Type B pancreatic cell (in vitro differentiated cells): ENCODE measurements at regions not wholly inside any gene's neighbourhood (a gene's known extent, or its start where the extent isn't known, plus 50 kb on each side); places are given as distances from the start of the nearest gene placed in this dataset.

ENCODE experiments used
- DNase-seq: peaks from one replicate; pipeline ENCODE4 v3.0.0; 2021; ENCODE audit warnings: mixed read lengths; ENCODE audit not compliant: unreplicated experiment; ENCODE audit errors: extremely low spot score
- H3K27ac Mint-ChIP-seq: 2 replicates; pipeline ENCODE4 v1.8.0; 2021; ENCODE audit warnings: mild to moderate bottlenecking, mixed read lengths
- H3K27me3 Mint-ChIP-seq: 2 replicates; pipeline ENCODE4 v1.8.0; 2021; ENCODE audit warnings: mixed read lengths
- H3K36me3 Mint-ChIP-seq: 2 replicates; pipeline ENCODE4 v1.8.0; 2021; ENCODE audit warnings: mixed read lengths
- H3K4me1 Mint-ChIP-seq: one replicate; pipeline ENCODE4 v1.8.0; 2021; ENCODE audit warnings: mixed read lengths; ENCODE audit not compliant: unreplicated experiment
- H3K4me3 Mint-ChIP-seq: 2 replicates; pipeline ENCODE4 v1.8.0; 2021; ENCODE audit warnings: mild to moderate bottlenecking, mixed read lengths
- H3K9me3 Mint-ChIP-seq: 2 replicates; pipeline ENCODE4 v1.8.0; 2021; ENCODE audit warnings: mixed read lengths
- TF ChIP-seq, protein P1 (sequence below): fragments of 200-600 bp; sonication (generic); conservative IDR thresholded peaks from 2 replicates; pipeline ENCODE4 v1.5.0; 2021; ENCODE audit warnings: antibody characterized with exemption, mild to moderate bottlenecking

GRCh38 chr7:16084370-16084769 is 337.0 kb downstream of the CRPPA start:
- peak overlapping the region; percentile 77 for H3K27ac Mint-ChIP-seq
- no peaks in the 10 kb centered on the region for H3K9me3 Mint-ChIP-seq
- H3K36me3 Mint-ChIP-seq, result no peaks in the 10 kb centered on the region
- no peaks in the 10 kb centered on the region for H3K4me1 Mint-ChIP-seq
- DNase-seq, result no peak
- H3K4me3 Mint-ChIP-seq, result no peak overlapping the region
- TF ChIP-seq, protein P1, sequence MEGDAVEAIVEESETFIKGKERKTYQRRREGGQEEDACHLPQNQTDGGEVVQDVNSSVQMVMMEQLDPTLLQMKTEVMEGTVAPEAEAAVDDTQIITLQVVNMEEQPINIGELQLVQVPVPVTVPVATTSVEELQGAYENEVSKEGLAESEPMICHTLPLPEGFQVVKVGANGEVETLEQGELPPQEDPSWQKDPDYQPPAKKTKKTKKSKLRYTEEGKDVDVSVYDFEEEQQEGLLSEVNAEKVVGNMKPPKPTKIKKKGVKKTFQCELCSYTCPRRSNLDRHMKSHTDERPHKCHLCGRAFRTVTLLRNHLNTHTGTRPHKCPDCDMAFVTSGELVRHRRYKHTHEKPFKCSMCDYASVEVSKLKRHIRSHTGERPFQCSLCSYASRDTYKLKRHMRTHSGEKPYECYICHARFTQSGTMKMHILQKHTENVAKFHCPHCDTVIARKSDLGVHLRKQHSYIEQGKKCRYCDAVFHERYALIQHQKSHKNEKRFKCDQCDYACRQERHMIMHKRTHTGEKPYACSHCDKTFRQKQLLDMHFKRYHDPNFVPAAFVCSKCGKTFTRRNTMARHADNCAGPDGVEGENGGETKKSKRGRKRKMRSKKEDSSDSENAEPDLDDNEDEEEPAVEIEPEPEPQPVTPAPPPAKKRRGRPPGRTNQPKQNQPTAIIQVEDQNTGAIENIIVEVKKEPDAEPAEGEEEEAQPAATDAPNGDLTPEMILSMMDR, result no peak
- no peaks in the 10 kb centered on the region for H3K27me3 Mint-ChIP-seq

DNA sequence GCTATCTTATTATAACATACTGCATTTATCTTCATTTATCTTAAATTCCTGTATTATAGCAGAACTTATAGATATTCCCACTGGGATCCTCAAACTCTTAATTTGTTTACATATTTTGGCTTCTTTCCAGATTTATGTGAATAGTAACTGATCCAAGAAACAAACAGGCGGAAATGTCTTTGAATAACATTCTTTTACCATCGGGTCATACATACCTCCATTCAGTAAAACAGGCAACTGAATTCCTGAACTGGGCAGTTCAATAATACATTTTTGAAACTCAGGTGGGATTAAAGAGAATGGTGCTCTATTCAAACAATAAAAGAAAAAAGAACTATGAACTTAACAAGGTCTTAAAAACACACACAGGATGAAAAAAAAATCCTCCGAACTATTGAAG is 337.4 kb downstream of the CRPPA start:
- H3K36me3 Mint-ChIP-seq, result no peaks in the 10 kb centered on the region
- no peaks in the 10 kb centered on the region for H3K27me3 Mint-ChIP-seq
- H3K9me3 Mint-ChIP-seq, result no peaks in the 10 kb centered on the region
- H3K4me1 Mint-ChIP-seq, result no peaks in the 10 kb centered on the region
- H3K4me3 Mint-ChIP-seq, result no peak overlapping the region
- TF ChIP-seq, protein P1, result no peak
- H3K27ac Mint-ChIP-seq, result peak overlapping the region; percentile 77
- DNase-seq, result no peak

DNA sequence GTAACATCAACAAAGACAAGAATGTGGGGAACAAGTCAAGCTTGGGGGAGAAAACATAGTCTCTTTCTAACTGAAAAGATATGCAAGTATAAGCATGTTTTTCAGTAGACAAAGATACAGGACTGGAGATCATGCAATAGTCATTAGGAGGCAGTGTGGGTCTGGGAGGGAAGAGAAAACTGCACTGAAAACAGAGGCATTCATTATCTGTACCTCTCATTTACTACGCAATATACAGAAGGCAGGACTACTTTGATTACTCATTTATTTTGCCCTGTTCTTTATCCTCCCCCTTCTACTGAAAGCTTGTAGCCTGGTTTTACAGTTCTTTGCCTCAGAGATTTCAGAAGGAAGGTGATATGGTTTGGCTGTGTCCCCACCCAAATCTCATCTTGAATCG is 341.2 kb downstream of the CRPPA start:
- no peaks in the 10 kb centered on the region for H3K9me3 Mint-ChIP-seq
- H3K27me3 Mint-ChIP-seq, result no peaks in the 10 kb centered on the region
- no peak for DNase-seq
- no peaks in the 10 kb centered on the region for H3K4me1 Mint-ChIP-seq
- H3K4me3 Mint-ChIP-seq, result no peak overlapping the region
- no peaks in the 10 kb centered on the region for H3K36me3 Mint-ChIP-seq
- TF ChIP-seq, protein P1, result no peak
- no peak overlapping the region for H3K27ac Mint-ChIP-seq

GRCh38 chr7:16079723-16080122 is 341.6 kb downstream of the CRPPA start:
- H3K27ac Mint-ChIP-seq, result no peak overlapping the region
- no peaks in the 10 kb centered on the region for H3K9me3 Mint-ChIP-seq
- H3K36me3 Mint-ChIP-seq, result no peaks in the 10 kb centered on the region
- H3K4me3 Mint-ChIP-seq, result no peak overlapping the region
- no peak for DNase-seq
- TF ChIP-seq, protein P1, result no peak
- no peaks in the 10 kb centered on the region for H3K27me3 Mint-ChIP-seq
- H3K4me1 Mint-ChIP-seq, result no peaks in the 10 kb centered on the region

DNA sequence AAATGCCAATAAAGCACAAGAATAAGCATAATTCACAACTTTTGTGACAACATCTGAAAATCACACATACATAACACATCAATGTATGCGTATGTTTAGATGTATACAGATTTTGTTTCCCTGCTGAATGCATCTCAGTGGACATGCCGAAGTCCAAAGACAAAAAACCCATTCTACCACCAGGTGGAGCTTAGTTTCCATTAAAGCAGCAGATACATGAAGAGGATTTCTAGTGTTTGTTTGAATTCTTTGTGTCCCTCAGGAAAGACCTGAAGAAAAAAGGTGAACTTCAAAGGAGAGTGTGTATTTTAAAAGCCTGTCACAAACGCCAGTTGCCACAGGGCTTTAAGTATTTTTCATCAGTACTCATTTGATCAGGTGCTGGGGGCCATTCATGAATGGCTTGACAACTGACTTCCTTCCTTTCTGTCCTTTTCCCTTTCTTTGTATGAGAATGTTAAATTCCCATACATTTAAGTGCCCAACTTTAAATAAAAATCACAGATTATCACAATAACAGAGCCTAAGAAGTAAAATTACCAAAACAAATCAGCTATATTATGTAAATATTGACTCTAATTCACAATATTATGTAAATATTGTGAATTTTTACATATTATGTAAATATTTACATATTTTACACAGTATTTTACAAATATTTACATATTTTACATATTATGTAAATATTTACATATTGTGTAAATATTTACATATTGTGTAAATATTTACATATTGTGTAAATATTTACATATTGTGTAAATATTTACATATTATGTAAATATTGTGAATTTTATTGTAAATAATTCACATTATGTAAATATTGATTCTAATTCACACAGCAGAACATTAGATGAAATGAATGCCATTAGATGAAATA is 343.0 kb downstream of the CRPPA start:
- DNase-seq, result no peak
- TF ChIP-seq, protein P1, result peak; percentile 89
- Mint-ChIP-seq H3K36me3 (no peaks in the 10 kb centered on the region), H3K4me1 (no peaks in the 10 kb centered on the region), H3K9me3 (no peaks in the 10 kb centered on the region), H3K4me3 (no peak overlapping the region), H3K27ac (no peak overlapping the region), H3K27me3 (no peaks in the 10 kb centered on the region)
